GM23248 (cell line): ENCODE measurements at regions not wholly inside any gene's neighbourhood (a gene's known extent, or its start where the extent isn't known, plus 50 kb on each side); places are given as distances from the start of the nearest gene placed in this dataset.

Experiments
- DNase-seq: peaks from one replicate; pipeline ENCODE4 v3.0.0-alpha.2; 2015
- H2AFZ ChIP-seq: fragments of 200-600 bp; sonication (generic); 2 replicates; pipeline ENCODE4 v1.6.1; 2016; ENCODE audit warnings: antibody characterized with exemption
- H3F3A ChIP-seq: fragments of 200-600 bp; sonication (generic); 2 replicates; pipeline ENCODE4 v1.6.1; 2016; ENCODE audit warnings: mild to moderate bottlenecking, antibody characterized with exemption, mixed run types; ENCODE audit not compliant: insufficient read depth
- H3K27ac ChIP-seq: fragments of 200-600 bp; sonication (generic); 2 replicates; pipeline ENCODE4 v1.5.1; 2016; ENCODE audit warnings: mild to moderate bottlenecking
- H3K27me3 ChIP-seq: fragments of 200-600 bp; sonication (generic); replicated peaks from 2 replicates; pipeline ENCODE4 v1.6.1; 2016; ENCODE audit warnings: mild to moderate bottlenecking; ENCODE audit not compliant: insufficient read depth
- H3K36me3 ChIP-seq: fragments of 200-600 bp; sonication (generic); 2 replicates; pipeline ENCODE4 v1.6.1; 2016; ENCODE audit warnings: low read depth, mild to moderate bottlenecking
- H3K4me1 ChIP-seq: fragments of 200-600 bp; sonication (generic); 2 replicates; pipeline ENCODE4 v1.6.1; 2016; ENCODE audit warnings: mild to moderate bottlenecking; ENCODE audit not compliant: insufficient read depth
- H3K4me2 ChIP-seq: fragments of 200-600 bp; sonication (generic); one replicate; pipeline ENCODE4 v1.6.1; 2016; ENCODE audit warnings: mild to moderate bottlenecking; ENCODE audit not compliant: unreplicated experiment
- H3K4me3 ChIP-seq: fragments of 200-600 bp; sonication (generic); 2 replicates; pipeline ENCODE4 v1.5.1; 2016; ENCODE audit warnings: mild to moderate bottlenecking
- H3K79me2 ChIP-seq: fragments of 200-600 bp; sonication (generic); 2 replicates; pipeline ENCODE4 v1.6.1; 2016; ENCODE audit warnings: mild to moderate bottlenecking; ENCODE audit not compliant: insufficient read depth
- H3K9ac ChIP-seq: fragments of 200-600 bp; sonication (generic); 2 replicates; pipeline ENCODE4 v1.6.1; 2016; ENCODE audit warnings: mild to moderate bottlenecking
- H3K9me2 ChIP-seq: fragments of 200-600 bp; sonication (generic); 2 replicates; pipeline ENCODE4 v1.6.1; 2016; ENCODE audit warnings: mixed run types, mild to moderate bottlenecking, moderate library complexity; ENCODE audit not compliant: insufficient read depth
- H3K9me3 ChIP-seq: fragments of 200-600 bp; sonication (generic); one replicate; pipeline ENCODE4 v1.6.1; 2017; ENCODE audit warnings: low read depth
- H4K20me1 ChIP-seq: fragments of 200-600 bp; sonication (generic); 2 replicates; pipeline ENCODE4 v1.6.0; 2016; ENCODE audit not compliant: insufficient read depth
- EZH2 ChIP-seq: fragments of 200-600 bp; sonication (generic); IDR thresholded peaks from 2 replicates; pipeline ENCODE4 v1.6.1; 2018; ENCODE audit warnings: antibody characterized with exemption, mild to moderate bottlenecking; ENCODE audit not compliant: insufficient read depth, poor library complexity, severe bottlenecking
- EZH2phosphoT487 ChIP-seq: fragments of 200-600 bp; sonication (generic); IDR thresholded peaks from 2 replicates; pipeline ENCODE4 v1.6.1; 2018; ENCODE audit warnings: antibody characterized with exemption, moderate library complexity, mild to moderate bottlenecking, low read depth; ENCODE audit not compliant: insufficient read depth
- whole genome bisulfite sequencing, 2 experiments: methylation state at CpG; one replicate each; pipeline ENCODE4 v1.1.6; 2015 to 2017; ENCODE audit warnings: low lambda C conversion rate in 2 of 2, low coverage in 1 of 2; ENCODE audit errors: missing lambda C conversion rate in 2 of 2; 5-methylcytosine and 5-hydroxymethylcytosine counted together
- in situ Hi-C: fragments of 300-500 bp; cut with MboI; formaldehyde crosslinking; loops from 2 replicates; pipeline ENCODE4 v1.15.0; 2020

DNA sequence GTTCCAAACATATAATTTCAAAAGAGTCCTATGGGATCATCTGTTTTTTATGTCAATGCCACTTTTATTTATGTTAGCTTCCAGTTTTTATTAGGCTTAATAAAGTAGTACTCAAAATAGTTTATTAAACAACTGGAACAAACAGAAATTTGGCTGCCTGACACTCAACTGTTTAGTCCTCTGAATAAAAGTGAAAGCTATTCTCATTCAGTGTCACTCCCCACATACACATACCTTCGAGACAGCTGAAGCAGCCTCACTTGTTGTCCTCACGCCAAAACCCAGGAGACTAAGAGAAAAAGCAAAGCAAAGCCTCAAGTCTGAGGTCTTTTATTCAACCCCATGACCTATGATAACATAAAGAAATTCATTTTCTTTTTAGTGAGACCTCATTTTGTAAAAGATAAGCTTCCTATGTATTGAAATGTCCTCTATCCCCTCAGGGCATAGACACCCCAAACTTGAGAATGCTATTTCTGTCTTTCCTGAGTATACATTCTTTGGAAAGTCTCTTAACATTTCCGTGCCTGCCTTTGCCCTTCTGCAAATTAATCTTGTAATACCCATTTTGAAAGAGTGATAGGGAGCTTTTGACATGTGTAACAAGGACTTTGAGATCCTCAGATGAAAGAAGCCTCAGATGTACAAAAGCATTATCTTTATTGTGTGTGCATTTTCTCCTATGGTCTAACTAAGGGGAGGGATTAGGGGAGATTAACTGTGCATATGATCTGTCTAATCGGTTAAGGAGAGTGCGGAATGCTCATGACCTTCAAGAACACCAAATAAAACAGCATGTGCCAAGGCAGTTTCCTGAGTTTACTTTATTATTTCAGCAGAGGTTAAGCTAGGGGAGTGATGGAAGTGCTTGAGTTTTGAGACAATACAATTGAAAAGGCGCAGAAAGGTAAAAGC lies 1523.7 kb upstream of the PIK3C3 start:
- WGBS, 2 experiments = 20% methylated on average over 6 of the region's 6 CpGs
- TF ChIP-seq EZH2 = no peak
- TF ChIP-seq EZH2phosphoT487 = no peak
- DNase-seq = no peak
- H3K9me2 ChIP-seq = no peaks in the 10 kb centered on the region
- H3K4me2 ChIP-seq = no peak overlapping the region
- no peaks in the 10 kb centered on the region for H3F3A ChIP-seq
- no peaks in the 10 kb centered on the region for H3K9me3 ChIP-seq
- H3K27ac ChIP-seq = no peak overlapping the region
- no peak overlapping the region for H3K4me3 ChIP-seq
- H3K9ac ChIP-seq = no peak overlapping the region
- no peaks in the 10 kb centered on the region for H3K79me2 ChIP-seq
- H3K4me1 ChIP-seq = no peaks in the 10 kb centered on the region
- H3K27me3 ChIP-seq = no peaks in the 10 kb centered on the region; the same call in 1 of the 2 replicates
- H2AFZ ChIP-seq = no peak overlapping the region
- H4K20me1 ChIP-seq = no peaks in the 10 kb centered on the region
- H3K36me3 ChIP-seq = no peaks in the 10 kb centered on the region
- in situ Hi-C loops = no loop called here

DNA sequence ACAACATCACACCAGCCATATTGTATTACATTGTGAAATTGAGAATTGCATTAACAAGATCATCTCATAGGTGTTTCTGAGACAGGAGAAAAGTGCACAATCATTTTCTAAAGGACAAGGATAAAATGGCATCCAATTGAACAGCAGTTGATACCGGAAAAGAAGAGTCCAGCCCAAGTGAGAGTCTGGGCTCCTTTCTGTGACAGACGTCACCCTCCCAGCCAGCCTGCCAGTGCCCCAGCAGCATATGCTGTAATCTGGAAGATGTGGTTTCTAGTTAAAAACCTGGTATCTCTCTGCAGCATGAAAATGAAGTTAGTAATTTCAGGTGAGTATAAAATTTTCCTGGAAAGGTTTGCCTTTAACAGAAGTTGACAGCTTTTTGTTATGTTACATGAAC lies 1531.7 kb upstream of the PIK3C3 start:
- no peak overlapping the region for H3K4me3 ChIP-seq
- H3K4me2 ChIP-seq = no peak overlapping the region
- in situ Hi-C loops = no loop called here

DNA sequence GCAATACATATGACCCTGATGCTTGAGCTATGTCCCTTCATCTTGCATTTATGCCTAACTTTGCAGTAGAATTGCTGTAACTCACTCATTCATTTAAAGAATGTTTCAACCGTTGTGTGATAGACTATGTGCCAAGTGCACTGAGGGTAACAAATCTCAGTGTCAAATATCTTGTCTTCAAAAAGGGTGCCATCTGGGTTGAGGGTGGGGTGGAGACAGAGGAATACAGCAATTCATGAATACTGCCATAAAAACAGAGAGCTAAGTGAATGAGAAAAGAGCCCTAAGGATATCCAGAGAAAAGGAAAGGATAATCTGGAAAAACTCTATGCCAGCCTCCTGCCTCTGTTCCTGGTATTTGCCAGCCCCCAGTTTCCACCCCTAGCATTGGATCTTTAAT lies 1534.4 kb upstream of the PIK3C3 start:
- no peak overlapping the region for H2AFZ ChIP-seq
- H3K27me3 ChIP-seq = no peaks in the 10 kb centered on the region
- H3K9ac ChIP-seq = no peak overlapping the region
- no peaks in the 10 kb centered on the region for H3F3A ChIP-seq
- no peaks in the 10 kb centered on the region for H4K20me1 ChIP-seq
- H3K9me2 ChIP-seq = no peaks in the 10 kb centered on the region
- TF ChIP-seq EZH2phosphoT487 (no peak), EZH2 (no peak)
- H3K4me3 ChIP-seq = no peak overlapping the region
- no peaks in the 10 kb centered on the region for H3K36me3 ChIP-seq
- no peak overlapping the region for H3K4me2 ChIP-seq
- WGBS, 2 experiments = 11 to 21% methylated on average over 1 of the region's 1 CpG
- H3K27ac ChIP-seq = no peak overlapping the region
- no peaks in the 10 kb centered on the region for H3K79me2 ChIP-seq
- in situ Hi-C loops = no loop called here
- no peaks in the 10 kb centered on the region for H3K9me3 ChIP-seq
- H3K4me1 ChIP-seq = no peaks in the 10 kb centered on the region
- no peak for DNase-seq

More for the DNA sequence above, 1531.7 kb upstream of the PIK3C3 start:
- no peaks in the 10 kb centered on the region for H3K36me3 ChIP-seq
- no peak for TF ChIP-seq EZH2
- no peak for TF ChIP-seq EZH2phosphoT487
- WGBS, 2 experiments = 14 to 24% methylated on average over 2 of the region's 2 CpGs
- H3K9ac ChIP-seq = no peak overlapping the region
- H2AFZ ChIP-seq = no peak overlapping the region
- no peak overlapping the region for H3K27ac ChIP-seq
- no peaks in the 10 kb centered on the region for H3K9me3 ChIP-seq
- no peaks in the 10 kb centered on the region for H3K79me2 ChIP-seq
- H4K20me1 ChIP-seq = no peaks in the 10 kb centered on the region
- no peaks in the 10 kb centered on the region for H3K4me1 ChIP-seq
- no peak for DNase-seq
- no peaks in the 10 kb centered on the region for H3F3A ChIP-seq
- H3K27me3 ChIP-seq = no peaks in the 10 kb centered on the region
- H3K9me2 ChIP-seq = no peaks in the 10 kb centered on the region

DNA sequence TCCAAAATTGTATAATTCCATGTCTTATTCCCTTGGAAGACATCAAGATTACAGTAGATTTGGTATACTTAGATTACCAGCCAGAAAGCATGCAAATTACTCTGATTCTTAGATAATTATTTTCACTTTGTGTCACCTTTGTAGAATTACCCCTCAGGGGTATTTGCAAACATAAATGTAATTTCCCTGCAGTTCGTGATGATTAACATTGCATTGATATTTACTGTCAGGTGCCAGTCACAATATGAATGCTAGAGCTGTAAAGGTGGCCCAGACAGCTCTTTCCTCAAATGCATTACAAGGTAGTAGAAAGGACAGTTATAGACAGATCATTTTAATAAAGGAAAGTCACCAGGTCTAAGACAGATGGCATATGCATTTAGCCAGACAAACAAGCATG lies 1537.5 kb upstream of the PIK3C3 start:
- Histone ChIP-seq H2AFZ (no peak overlapping the region), H3K4me2 (no peak overlapping the region), H3K27ac (no peak overlapping the region), H3K9ac (no peak overlapping the region), H3K27me3 (no peaks in the 10 kb centered on the region), H3K4me1 (peaks cover 9% of the 10 kb centered on the region; the same call in 1 of the 2 replicates), H3K79me2 (no peaks in the 10 kb centered on the region), H3K9me2 (no peaks in the 10 kb centered on the region), H3K36me3 (no peaks in the 10 kb centered on the region), H4K20me1 (no peaks in the 10 kb centered on the region), H3F3A (peaks cover 6% of the 10 kb centered on the region; the same call in 1 of the 2 replicates), H3K4me3 (no peak overlapping the region), H3K9me3 (no peaks in the 10 kb centered on the region)
- in situ Hi-C loops = no loop called here
- TF ChIP-seq EZH2phosphoT487 = no peak
- TF ChIP-seq EZH2 = no peak
- WGBS, 2 experiments = 12 to 15% methylated on average over 1 of the region's 1 CpG
- DNase-seq = no peak
